H1 (cell line): ENCODE measurements at regions not wholly inside any gene's neighbourhood (a gene's known extent, or its start where the extent isn't known, plus 50 kb on each side); places are given as distances from the start of the nearest gene placed in this dataset.

Experiments used
- KDM1A ChIP-seq: fragments of 200-600, 300-600 bp; sonication (generic); IDR thresholded peaks from 2 replicates; pipeline ENCODE4 v1.7.1; 2016; ENCODE audit warnings: mild to moderate bottlenecking, low read length, borderline replicate concordance
- POLR2A ChIP-seq, 2 experiments: IDR thresholded peaks; 1 replicate in 1 of 2; 2 replicates in 1 of 2; pipeline ENCODE4 v1.6.1; 2011; ENCODE audit warnings: low read depth in 2 of 2, low read length in 2 of 2, mild to moderate bottlenecking in 2 of 2; ENCODE audit errors: control extremely low read depth in 1 of 2
- RAD21 ChIP-seq, 2 experiments: IDR thresholded peaks in 1 of 2; conservative IDR thresholded peaks in 1 of 2; 2 replicates each; pipeline ENCODE4 v1.6.1; 2011; ENCODE audit warnings: low read depth in 2 of 2, low read length in 2 of 2, improper control_type of control experiment in 1 of 2, inconsistent platforms in 1 of 2, mild to moderate bottlenecking in 1 of 2, moderate library complexity in 1 of 2
- SIRT6 ChIP-seq: IDR thresholded peaks from one replicate; pipeline ENCODE4 v1.7.1; 2012; ENCODE audit warnings: low read length, inconsistent platforms
- TEAD4 ChIP-seq: IDR thresholded peaks from 2 replicates; pipeline ENCODE4 v1.6.1; 2012; ENCODE audit warnings: low read depth, low read length, inconsistent platforms, mixed read lengths

DNA sequence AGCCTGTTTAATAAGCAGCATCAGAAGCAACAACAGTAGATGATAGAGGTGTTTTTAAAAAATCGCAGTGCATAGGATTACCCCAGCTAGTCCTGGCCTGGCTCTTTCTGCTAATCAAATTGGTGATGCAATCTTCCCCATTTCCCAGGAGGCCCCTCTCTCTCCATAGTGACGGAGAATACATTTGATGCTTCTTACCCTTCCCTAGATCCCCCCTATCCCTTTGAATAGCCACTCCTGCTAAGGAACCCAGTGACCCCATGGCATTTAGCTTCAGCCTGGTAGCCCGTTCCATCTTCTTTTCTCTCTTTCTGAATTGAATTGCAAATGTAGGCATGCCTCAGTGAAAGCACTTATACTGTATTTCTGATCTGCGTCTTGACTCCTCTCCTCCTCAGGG is 223.6 kb upstream of the GAP43 start:
- TF ChIP-seq KDM1A (no peak), POLR2A (IDR thresholded peaks at IDR 0.05; ENCODE audit: control extremely low read depth in 1 of 2, low read depth in 2 of 2, low read length in 2 of 2) (no peak), RAD21 (IDR thresholded peaks at IDR 0.05 in 1 of 2, conservative IDR thresholded peaks at IDR 0.05 in 1 of 2; ENCODE audit: low read depth in 2 of 2, low read length in 2 of 2) (no peak), TEAD4 (no peak), SIRT6 (no peak)
